Activated naive CD4-positive, alpha-beta T cell treated with anti-CD3 and anti-CD28 coated beads for 36 hours (primary cell): ENCODE measurements at regions not wholly inside any gene's neighbourhood (a gene's known extent, or its start where the extent isn't known, plus 50 kb on each side); places are given as distances from the start of the nearest gene placed in this dataset.

Source experiments
- CTCF ChIA-PET: fragments of 350-600 bp; sonication (Branson Sonifier 250); formaldehyde crosslinking; loops from one replicate; lab custom pipeline; 2021; ENCODE audit warnings: antibody characterized with exemption; lab: Charles Lee
- DNase-seq: peaks from one replicate; pipeline ENCODE4 v3.0.0-alpha.2; 2020
- H3K27ac Mint-ChIP-seq: one replicate; pipeline ENCODE4 v1.8.0; 2021; ENCODE audit warnings: mild to moderate bottlenecking, mixed read lengths
- H3K27me3 Mint-ChIP-seq: one replicate; pipeline ENCODE4 v1.8.0; 2021; ENCODE audit warnings: low read depth, mixed read lengths
- H3K36me3 Mint-ChIP-seq: one replicate; pipeline ENCODE4 v1.8.0; 2021; ENCODE audit warnings: low read depth, mixed read lengths
- H3K4me1 Mint-ChIP-seq: one replicate; pipeline ENCODE4 v1.8.0; 2021; ENCODE audit warnings: low read depth, mixed read lengths
- H3K4me3 Mint-ChIP-seq: one replicate; pipeline ENCODE4 v1.8.0; 2021; ENCODE audit warnings: mild to moderate bottlenecking, moderate library complexity, mixed read lengths
- H3K9me3 Mint-ChIP-seq: one replicate; pipeline ENCODE4 v1.8.0; 2021; ENCODE audit warnings: mixed read lengths
- intact Hi-C: fragments of 100-400 bp; cut with micrococcal nuclease; formaldehyde crosslinking; loops from one replicate; pipeline ENCODE4 v1.15.1; 2023

DNA sequence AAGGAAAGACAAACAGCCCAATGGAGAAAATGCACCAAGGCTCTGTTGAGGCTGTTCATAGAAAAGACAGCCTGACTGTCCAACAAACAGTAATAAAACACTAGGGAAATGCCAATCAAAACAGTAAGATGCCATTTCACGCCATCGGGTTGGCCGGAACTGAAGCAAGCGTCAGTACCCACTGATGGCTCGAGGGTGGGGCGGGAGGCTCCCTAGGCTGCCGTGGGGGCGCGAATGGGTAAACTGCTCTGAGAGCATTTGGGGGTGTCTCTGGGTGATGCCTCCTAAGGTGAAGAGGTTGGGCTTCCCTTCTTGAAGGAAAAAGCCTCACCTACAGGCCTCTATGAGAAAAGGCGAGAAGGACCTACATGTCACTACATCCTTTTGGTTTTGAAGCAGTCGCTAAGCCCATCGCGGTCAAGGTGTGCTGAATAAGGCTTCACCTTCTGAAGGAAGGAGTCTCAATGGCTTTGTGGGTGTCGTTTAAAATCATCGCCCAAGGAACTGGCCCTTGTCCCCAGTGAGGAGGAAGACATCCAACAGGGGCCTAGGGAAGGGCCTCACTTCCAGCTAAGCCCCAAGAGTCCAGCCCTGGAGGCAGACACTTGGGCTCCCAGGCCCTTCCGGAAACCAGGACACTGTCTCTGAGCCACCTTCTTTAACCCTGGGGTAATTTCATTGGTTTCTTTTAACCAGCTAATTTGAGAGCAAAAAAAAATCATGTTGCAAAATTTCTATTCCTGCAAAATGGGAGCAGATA, 98.5 kb upstream of the PPP2R2D start:
- CTCF ChIA-PET, result interaction anchor here (0.7 kb wide), 1 partner anchor 1119 kb away, joined by 3 read pairs; no protein-coding TSS in a partner anchor

DNA sequence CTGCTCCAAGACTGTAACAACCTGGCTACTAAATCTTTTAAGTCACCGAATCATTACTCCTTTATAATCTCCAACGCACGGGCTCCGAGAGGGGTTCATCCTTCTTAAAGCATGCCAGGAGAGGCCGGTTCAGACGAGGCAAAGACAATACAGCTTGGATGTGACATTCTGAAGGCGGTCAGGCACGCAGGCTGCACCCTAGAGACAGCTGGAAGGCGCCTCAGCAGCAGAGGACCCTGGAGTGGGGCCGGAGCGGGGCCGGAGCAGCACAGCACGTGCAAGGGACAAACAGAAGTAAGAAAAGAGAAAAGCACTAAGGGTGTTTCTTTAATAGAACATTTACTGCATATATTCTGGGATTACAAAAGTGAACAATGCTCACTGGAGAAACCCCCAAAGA, 97.8 kb upstream of the PPP2R2D start:
- CTCF ChIA-PET, result interaction anchor here (0.7 kb wide), 1 partner anchor 1120 kb away, joined by 3 read pairs; no protein-coding TSS in a partner anchor

More for the DNA sequence above, 98.5 kb upstream of the PPP2R2D start:
- no peak for DNase-seq
- intact Hi-C loops, result no loop called here
- H3K4me3 Mint-ChIP-seq, result no peak overlapping the region
- H3K27me3 Mint-ChIP-seq, result peaks cover 9% of the 10 kb centered on the region
- peaks cover 14% of the 10 kb centered on the region for H3K9me3 Mint-ChIP-seq
- H3K4me1 Mint-ChIP-seq, result no peaks in the 10 kb centered on the region
- no peak overlapping the region for H3K27ac Mint-ChIP-seq
- peaks cover 2% of the 10 kb centered on the region for H3K36me3 Mint-ChIP-seq

DNA sequence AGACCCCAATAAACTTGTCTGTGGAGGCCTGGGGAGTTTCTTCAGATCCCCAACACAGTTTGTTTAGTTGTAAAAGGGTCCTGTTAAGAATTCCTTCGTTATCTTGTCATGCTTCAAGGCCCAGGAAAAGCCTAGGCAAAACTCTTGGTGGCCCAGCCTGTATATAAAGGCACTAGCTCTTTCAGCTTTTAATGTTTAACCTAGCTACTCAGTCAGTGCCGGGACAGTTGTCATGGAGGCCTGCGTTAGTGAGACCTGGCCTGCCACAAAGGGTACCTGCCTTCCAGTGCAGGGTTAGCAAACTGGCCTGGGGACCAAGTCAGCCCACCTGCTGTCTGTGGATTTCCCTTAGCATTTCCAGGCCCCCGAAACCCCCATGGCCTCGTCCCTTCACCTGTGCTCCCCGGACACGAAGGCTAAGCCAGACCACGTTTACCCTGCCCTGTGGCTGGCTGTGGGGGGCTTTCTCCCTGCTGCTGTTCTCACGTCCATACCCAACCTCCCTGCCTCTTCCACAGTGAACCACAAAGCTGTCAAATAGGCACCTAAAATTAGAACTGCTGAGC, 96.9 kb upstream of the PPP2R2D start:
- CTCF ChIA-PET, result no interaction called here
- no peak overlapping the region for H3K27ac Mint-ChIP-seq
- peaks cover 2% of the 10 kb centered on the region for H3K36me3 Mint-ChIP-seq
- intact Hi-C loops, result no loop called here
- DNase-seq, result no peak
- no peaks in the 10 kb centered on the region for H3K4me1 Mint-ChIP-seq
- peaks cover 6% of the 10 kb centered on the region for H3K27me3 Mint-ChIP-seq
- H3K9me3 Mint-ChIP-seq, result peaks cover 7% of the 10 kb centered on the region
- H3K4me3 Mint-ChIP-seq, result no peak overlapping the region

More for the DNA sequence above, 97.8 kb upstream of the PPP2R2D start:
- intact Hi-C loops, result no loop called here
- Mint-ChIP-seq H3K4me3 (no peak overlapping the region), H3K36me3 (peaks cover 2% of the 10 kb centered on the region), H3K27me3 (peaks cover 6% of the 10 kb centered on the region), H3K27ac (no peak overlapping the region), H3K9me3 (peaks cover 14% of the 10 kb centered on the region), H3K4me1 (no peaks in the 10 kb centered on the region)
- DNase-seq, result no peak

DNA sequence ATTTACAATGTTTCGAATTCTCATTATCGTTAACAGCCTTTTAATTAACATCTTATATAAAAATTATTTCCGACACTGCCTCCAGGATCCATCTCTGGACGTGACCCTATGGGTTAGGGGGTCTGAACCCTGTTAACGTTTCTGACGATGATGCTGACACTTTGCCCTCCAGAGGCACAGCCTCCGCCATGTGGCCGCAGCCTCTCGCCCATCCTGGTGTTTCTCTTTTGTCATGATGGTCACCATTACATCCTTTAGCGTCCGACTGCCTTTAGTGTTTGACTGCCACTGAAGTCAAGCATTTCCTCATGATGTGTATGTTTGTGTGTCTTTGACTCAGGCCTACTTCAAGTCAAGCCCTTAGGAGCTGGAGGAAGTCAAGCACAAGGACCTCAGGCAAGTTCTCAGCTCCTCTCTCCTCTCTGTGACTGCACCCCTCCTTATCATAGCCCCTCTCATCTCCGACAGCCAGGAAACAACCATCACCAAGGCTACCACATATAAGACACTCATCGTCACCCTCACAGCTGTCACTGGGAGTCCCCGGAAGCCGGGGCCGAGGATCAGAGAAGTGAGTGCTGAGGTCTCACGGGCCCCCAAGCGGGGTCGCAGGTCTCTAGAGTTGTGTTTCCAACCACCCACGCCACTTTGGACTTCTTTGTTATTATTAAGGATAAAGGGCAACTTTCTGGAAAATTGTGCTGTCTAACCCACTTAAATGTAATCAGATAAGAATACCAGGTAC, 96.1 kb upstream of the PPP2R2D start:
- no peak for DNase-seq
- CTCF ChIA-PET, result interaction anchor here (0.6 kb wide), 1 partner anchor 71 kb away, joined by 3 read pairs; no protein-coding TSS in a partner anchor
- intact Hi-C loops, result no loop called here
- Mint-ChIP-seq H3K36me3 (peaks cover 2% of the 10 kb centered on the region), H3K4me1 (no peaks in the 10 kb centered on the region), H3K27me3 (peaks cover 8% of the 10 kb centered on the region), H3K9me3 (peaks cover 3% of the 10 kb centered on the region), H3K27ac (no peak overlapping the region), H3K4me3 (no peak overlapping the region)

- Mint-ChIP-seq H3K27me3 (peaks cover 6% of the 10 kb centered on the region), H3K36me3 (no peaks in the 10 kb centered on the region), H3K4me3 (no peak overlapping the region), H3K27ac (no peak overlapping the region), H3K9me3 (no peaks in the 10 kb centered on the region), H3K4me1 (no peaks in the 10 kb centered on the region)
- no peak for DNase-seq
- CTCF ChIA-PET, result interaction anchor here (0.6 kb wide), 1 partner anchor 72 kb away, joined by 3 read pairs; no protein-coding TSS in a partner anchor
- intact Hi-C loops, result no loop called here
Measured at GRCh38 chr10:131805696-131806095, 95.1 kb upstream of the PPP2R2D start.

- Mint-ChIP-seq H3K4me3 (no peak overlapping the region), H3K4me1 (no peaks in the 10 kb centered on the region), H3K27me3 (peaks cover 6% of the 10 kb centered on the region), H3K27ac (no peak overlapping the region), H3K9me3 (no peaks in the 10 kb centered on the region), H3K36me3 (no peaks in the 10 kb centered on the region)
- no peak for DNase-seq
- CTCF ChIA-PET, result no interaction called here
- intact Hi-C loops, result no loop called here
Measured at GRCh38 chr10:131806146-131806545, 94.7 kb upstream of the PPP2R2D start.

- H3K4me3 Mint-ChIP-seq, result no peak overlapping the region
- no peaks in the 10 kb centered on the region for H3K36me3 Mint-ChIP-seq
- CTCF ChIA-PET, result no interaction called here
- intact Hi-C loops, result no loop called here
- H3K4me1 Mint-ChIP-seq, result no peaks in the 10 kb centered on the region
- DNase-seq, result no peak
- no peaks in the 10 kb centered on the region for H3K9me3 Mint-ChIP-seq
- H3K27me3 Mint-ChIP-seq, result peaks cover 6% of the 10 kb centered on the region
- no peak overlapping the region for H3K27ac Mint-ChIP-seq
Measured at GRCh38 chr10:131806646-131807317, 94.0 kb upstream of the PPP2R2D start.

- no peak for DNase-seq
- H3K9me3 Mint-ChIP-seq, result no peaks in the 10 kb centered on the region
- no peak overlapping the region for H3K4me3 Mint-ChIP-seq
- intact Hi-C loops, result no loop called here
- no peak overlapping the region for H3K27ac Mint-ChIP-seq
- peaks cover 6% of the 10 kb centered on the region for H3K27me3 Mint-ChIP-seq
- no peaks in the 10 kb centered on the region for H3K36me3 Mint-ChIP-seq
- no peaks in the 10 kb centered on the region for H3K4me1 Mint-ChIP-seq
- CTCF ChIA-PET, result no interaction called here
Measured at GRCh38 chr10:131808370-131808930, 92.4 kb upstream of the PPP2R2D start.

DNA sequence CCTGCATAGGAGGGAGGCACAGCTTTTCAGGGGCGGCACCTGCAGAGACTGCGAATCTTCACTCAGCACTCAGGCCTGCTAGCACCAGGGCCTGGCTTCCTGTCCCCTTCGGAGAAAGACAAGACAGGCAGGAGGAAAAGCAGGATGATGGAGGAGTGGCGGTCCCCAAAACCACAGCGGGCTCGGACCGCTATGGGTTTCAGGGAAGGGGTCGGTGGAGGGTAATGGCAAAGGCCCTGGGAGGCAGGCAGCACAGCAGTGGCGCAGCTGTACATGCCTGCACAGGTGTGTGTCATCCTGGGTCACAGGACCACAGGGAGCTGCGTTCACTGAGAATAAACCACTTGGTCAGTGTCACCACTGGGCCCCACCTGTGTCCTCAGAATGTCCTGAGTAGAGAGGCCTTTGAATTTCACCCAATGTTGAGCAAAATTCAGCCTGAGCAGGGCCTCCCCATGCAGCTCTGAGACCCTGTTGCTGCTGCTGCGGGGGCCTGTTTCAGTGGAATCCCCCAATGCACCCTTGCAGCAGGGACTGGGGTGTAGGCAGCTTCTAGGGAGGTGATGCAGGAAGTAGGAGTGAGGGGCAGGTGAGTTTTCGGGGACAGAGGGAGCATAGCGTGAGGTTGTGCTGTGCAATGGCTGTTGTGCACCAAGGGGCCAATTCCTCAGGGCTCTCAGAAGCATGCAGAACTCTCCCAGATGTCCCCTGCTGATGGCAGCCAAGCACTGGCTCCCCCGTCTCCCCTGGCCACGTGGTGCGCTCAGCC, 90.6 kb upstream of the PPP2R2D start:
- CTCF ChIA-PET, result no interaction called here
- Mint-ChIP-seq H3K4me3 (no peak overlapping the region), H3K36me3 (no peaks in the 10 kb centered on the region), H3K4me1 (no peaks in the 10 kb centered on the region), H3K27me3 (peaks cover 6% of the 10 kb centered on the region), H3K27ac (no peak overlapping the region), H3K9me3 (no peaks in the 10 kb centered on the region)
- no peak for DNase-seq
- intact Hi-C loops, result no loop called here

DNA sequence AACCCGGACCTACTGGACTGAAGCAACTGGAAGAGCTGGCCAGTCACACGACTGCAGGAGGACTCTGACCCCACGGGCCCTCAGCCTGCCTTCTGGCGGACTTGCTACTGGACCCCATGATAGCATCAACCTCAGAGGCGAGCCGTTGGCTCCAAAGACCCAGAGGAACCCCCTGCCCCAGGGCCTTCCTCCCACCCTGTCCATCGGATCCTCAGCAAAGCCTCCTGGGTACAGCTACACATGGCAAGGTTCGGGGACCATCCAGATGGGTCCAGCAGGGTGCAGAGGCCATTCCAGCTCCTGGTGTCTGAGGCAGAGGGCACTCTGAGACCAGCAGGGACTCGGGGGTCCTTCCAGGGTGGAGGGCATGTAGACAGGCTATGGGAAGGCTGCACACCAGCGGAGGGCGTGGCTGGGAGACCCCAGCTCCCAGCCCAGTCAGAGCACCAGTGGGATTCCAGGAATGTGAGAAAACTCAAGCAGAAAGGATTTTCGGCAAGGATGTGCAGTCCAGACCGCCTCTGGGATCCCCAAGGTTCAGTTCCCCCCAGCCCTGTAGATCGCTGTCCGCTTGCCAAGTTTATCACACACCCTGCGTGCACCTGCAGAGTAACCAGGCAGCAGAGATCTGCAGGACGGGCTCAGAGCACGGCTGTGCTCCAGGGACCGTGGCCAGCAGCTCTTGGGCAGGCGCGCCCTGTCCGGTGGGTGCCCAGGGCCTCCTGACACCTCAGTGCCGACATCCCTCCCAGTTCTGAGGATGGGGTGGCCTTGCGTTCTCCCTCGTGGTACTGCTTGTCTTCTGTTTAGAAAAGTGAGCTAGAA, 89.8 kb upstream of the PPP2R2D start:
- Mint-ChIP-seq H3K27me3 (peaks cover 6% of the 10 kb centered on the region), H3K4me3 (no peak overlapping the region), H3K27ac (no peak overlapping the region), H3K4me1 (no peaks in the 10 kb centered on the region), H3K9me3 (no peaks in the 10 kb centered on the region), H3K36me3 (no peaks in the 10 kb centered on the region)
- intact Hi-C loops, result no loop called here
- CTCF ChIA-PET, result no interaction called here
- DNase-seq, result no peak
